Renal pelvis (tissue), 1 donor: ENCODE measurements at regions not wholly inside any gene's neighbourhood (a gene's known extent, or its start where the extent isn't known, plus 50 kb on each side); places are given as distances from the start of the nearest gene placed in this dataset.

Experiments
- DNase-seq: peaks from one replicate; pipeline ENCODE4 v3.0.0-alpha.2; 2013

DNA sequence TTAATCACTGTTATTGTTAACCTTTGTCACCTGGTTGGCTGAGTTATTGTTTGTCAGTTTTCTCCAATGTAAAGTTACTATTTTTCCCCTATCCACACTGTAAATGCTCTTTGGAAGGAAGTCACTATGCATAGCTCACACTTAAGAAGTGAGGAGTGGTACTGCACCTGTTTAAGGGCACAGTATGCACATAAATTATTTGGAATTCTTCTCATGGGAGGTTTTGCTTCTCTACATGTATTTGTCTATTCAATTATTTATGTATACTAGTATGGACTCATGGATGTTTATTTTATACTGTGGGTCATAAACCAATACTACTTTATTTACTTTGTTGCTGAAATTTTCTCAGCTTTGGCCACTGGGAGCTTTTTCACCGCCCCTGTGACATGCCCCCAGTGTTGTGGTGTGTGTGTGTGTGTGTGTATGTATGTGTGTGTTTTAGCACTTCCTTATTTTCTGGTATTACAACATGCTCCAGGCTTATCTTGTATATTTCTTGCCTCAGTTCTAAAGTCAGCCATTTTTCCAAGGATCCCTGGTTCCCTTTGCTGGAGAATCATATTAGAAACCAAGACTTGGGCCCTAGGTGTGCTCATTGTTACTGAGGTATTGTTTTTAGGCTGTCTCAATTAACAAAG, 290.5 kb downstream of the KBTBD8 start:
- no peak for DNase-seq

DNA sequence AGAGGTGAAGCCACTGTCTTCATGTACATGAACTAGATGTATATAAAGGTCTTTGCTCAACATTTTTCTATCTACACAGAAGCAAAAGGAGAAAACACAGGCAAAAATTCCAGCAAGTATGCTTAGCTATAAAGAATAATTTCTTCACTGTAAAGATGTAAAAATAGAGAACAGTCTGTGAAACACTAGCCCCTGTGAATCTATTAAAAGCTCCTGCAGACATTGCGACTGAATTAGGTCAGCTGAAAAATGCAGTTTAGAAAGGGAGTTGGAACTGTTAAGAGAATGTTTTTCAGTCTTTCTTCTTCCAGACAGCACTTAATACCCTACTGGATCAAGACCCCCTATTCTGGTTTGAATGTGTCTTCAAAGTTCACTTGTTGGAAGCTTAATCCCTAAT, 291.5 kb downstream of the KBTBD8 start:
- DNase-seq, result no peak

DNA sequence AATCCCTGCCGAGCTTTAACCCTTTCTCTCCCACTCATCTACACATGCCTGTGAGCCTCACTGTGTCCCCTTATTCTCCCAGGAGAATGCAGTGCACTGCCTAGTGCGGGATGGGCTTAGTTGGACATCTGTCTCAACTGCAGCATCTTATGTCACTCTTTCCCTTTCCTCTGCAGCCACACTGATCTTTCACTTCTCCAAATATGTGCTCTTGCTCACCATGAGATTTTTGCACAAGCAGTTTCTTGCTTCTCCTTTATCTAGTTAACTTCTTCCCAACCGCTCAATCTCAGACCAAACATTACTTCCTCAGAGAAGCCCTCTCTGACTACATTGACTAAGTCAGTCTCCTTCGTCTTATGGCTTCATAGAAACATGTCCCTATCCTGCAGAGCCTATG, 292.3 kb downstream of the KBTBD8 start:
- DNase-seq, result no peak

DNA sequence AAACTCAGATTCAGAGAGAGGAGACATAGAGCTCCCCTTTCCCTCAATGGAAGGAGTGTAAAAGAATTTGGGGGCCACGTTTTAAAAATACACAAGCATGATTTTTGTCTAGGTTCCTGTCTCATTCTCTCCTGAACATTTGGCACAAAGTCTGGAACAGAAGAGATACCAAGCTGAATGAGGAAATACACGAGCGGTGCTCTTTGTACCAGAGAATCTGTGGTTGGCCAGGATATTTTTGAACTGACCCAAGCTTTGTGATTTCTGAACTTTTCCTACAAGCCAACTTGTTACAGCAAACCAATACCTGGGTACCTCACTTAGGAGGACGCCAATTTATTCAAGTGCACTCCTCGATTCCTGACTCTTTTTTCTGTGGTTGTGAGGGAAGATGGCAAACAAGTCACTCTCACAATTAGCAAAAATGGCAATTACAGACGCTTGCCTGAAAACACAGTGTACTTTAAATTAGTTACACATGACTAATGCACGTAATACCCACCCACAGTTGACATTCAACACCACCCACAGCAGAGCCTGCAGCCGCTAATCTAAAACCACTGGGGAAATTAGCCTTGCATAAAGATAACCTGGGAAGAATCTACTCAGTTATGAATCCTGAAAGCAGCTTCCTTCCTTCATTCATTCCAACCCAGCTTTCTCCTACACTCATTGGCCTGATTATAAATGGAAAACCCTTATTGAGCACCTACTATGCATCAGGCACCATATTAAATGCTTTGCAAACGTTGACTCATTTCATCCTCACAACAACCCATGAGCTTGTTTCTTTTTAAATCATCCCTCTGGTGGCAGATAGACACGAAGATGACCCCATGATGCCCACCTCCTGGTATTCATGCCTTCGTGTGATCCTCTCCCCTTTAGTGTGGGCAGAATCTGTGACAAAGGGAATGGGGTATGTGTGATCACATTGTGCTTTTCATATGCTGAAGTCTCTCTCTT, 293.5 kb downstream of the KBTBD8 start:
- no peak for DNase-seq

DNA sequence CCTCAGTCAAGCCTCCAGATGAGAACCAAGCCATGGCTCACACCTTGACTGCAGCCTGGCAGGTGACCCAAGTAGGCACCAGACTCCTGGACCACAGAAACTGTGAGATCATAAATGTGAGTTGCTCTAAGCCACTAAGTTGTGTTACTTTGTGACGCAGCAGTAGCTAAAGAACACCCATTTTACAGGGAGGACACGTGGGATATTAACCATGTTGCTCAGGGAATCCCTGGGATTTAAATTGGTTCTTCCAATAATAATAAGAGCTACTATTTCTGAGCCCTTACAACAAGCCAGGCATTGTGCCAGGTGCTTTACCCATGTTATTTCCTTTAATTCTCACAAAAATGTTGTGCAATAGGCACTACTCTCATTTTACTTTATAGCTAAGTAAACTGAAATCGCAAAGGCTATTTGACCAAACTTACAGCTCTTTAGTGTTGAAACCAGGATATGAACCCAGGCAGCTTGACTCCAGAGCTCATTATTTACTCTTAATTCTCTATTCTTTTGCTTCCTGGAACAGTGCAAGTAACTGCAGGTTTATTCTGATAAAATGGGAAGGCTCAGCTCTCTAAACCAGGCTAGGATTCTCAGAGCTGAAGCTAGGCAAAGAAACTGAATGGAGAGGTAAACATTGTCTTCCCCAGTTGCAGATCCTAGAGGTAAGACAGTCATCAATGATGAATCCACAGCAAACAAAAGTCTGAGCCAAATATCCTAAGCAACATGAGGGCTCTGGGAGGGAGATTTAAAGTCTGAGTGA, 294.4 kb downstream of the KBTBD8 start:
- DNase-seq, result no peak

DNA sequence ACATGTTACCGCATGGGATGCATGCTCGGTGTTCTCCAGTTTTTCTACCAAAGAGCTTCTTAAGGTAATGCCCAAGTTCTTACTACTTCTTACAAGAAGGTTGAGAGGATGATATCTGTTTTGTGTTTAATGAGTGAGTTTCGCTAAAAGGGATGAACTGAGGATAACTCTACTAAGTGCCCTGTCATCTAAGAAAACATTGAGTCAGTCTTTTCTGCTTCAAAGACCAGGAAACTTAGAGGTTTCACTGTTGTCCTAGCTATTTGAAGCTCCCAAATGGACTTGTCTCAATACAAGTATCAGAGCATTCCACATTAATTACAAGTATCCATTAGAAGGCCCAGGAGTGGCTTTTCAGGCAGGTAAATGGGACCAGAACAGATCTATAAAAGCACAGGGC, 296.2 kb downstream of the KBTBD8 start:
- DNase-seq, result no peak

DNA sequence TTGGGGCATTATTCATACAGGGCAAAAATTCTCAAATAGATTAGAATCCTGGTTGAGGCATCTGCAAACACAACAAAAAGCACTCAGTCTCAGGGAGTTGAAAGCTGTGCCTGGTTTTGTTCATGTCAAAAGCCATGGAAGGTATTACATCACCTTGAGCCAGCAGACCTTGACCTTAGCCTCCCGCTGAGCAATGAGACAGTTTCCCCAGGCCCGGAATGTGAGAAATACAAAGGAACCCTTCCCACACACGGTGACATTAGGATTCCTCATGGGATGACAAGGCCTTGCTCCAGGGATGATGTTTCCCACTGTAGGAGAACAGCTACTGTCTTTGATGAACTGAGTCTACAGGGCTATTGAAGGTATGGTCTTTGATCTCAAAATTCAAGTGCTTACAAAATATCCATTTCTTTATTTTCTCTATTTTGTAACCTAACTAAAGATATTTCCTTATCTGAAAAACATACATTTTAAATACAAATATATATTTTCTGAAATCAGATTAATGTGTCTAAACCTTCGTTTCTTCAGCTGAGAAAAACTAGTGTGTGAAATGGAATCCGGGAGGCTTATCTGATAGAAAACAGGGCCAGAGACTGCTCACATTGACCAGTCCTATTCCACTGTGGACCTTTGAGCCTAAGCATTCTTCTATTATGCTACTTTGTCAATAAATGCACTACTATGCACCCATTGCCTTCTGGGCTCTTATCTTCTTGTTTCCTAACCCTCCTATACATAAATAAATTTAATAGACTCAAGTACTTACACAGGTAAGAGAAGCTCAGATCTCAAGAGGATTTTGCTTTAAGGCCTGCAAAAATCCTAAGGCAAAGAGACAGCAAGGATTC, 298.2 kb downstream of the KBTBD8 start:
- no peak for DNase-seq

DNA sequence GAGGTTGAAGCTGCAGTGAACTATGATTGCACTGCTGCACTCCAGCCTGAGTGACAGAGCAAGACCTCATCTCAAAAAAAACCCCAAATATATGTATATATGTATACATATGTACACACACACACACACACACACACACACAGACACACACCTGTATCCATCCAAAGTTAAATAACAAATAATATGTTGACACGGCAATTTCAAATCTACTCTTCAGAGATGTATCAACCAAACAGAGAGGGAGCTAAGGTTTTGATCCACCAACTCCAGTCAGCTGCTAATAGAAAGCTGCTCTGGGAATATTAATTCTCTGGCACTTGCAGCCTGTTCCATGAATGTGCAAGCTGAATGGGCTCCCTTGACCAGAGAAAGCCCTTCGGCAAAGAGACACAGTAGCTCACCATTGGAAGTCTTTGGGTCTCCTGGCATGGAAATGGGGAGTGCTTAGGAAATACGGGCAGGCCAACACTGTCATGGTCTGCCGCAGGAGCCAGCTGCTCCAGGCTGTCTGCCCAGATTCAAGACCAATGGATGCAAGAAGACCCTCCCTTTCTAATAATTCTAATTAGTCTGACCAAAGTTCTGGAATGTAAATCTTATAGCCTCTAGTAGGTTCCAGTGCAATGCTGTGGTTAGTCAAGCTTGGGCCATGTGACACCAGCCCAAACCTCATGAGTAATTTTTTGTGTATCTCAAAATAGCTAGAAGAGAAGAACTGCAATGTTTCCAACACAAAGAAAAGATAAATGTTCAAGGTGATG, 299.8 kb downstream of the KBTBD8 start:
- DNase-seq, result no peak

DNA sequence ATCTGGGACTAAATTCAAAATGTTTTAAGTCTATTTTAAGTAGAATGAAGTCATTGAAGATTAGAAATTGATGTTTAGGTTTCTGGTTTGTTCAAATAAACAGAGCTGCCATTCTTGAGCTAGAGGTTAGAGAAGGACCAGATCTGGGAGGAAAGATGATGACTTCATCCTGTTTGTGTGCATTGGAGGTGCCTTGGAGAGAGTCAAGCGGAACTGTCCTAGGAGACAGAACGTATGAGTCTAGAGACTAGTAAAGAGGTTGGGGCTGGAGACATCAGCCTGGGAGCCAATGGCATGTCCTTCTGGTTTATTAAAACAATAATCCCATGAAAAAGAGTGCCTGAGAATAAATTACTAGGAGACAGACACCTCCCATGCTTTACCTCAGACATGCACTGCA, 303.4 kb downstream of the KBTBD8 start:
- DNase-seq, result no peak

DNA sequence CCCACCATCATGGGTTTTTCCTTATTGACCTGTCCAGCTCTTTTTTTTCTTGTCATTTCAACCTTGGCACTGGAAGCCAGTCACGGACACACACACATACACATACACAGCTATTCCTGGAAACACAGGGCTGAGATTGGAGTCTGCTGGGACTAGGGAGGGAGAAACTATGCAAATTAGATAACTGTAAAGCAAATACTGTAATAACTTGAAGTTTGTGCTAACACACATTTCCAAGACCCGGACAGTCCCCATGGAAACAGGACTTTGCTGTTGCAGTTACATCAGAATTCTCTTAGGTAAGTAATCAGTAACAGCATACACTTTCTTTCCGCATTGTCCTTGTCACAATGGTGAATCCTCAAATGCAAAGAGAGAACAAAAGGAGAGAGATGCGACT, 304.4 kb downstream of the KBTBD8 start:
- DNase-seq, result no peak

DNA sequence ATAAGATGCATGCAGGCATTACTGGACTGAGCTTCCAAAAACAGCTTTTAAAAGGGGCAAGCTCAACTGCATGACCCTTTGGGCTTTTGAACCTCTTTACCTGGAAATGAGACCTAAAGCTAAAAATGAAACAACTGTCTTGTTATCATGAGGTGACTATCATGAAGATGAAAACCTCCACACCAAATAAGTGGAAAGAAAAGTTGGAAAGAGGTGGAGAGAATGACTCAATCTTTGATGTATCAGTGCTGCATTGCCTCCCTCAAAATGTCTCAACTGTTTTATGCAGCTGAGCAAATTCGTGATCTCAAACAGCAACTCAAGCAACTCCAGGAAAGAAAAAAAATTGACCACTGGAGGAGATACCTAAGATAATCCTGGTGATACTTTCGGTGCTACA, 307.1 kb downstream of the KBTBD8 start:
- DNase-seq, result no peak

DNA sequence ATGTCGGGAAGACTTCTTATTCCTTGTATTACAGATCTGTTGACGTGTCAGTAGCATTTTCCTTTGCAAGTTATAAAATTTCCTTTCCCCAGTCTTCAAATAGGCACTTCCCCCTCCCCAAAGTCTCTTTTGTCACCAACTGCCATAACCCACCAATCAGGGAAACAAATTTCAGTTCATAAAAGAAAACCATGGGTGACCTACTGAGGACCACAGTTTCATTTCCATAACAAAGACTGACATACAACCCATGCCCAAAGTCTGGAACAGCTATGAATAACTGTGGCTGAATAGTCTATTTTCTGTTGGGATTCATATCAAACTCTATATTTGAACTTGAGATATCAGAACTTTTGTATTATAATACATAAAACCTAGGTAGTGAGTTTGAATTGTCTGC, 307.8 kb downstream of the KBTBD8 start:
- no peak for DNase-seq

DNA sequence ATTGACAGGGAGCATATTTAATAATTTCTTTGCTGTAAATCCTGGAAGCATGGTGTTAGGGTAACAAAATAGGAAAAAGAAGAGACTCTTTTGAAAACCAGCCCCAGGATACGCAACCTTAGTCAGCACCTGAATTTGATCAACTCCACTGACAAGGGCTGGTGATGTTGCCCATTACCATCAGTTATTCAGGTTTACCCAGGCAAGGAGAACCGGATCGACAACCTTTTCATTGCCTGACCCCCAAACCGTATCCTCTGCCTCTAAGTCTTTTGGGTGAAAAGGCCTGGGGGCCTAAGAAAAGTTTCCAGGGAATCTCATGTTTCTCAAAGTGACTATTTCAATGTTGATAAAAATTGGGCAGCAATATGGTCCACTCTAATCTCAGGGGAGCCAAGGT, 313.3 kb downstream of the KBTBD8 start:
- DNase-seq, result no peak

DNA sequence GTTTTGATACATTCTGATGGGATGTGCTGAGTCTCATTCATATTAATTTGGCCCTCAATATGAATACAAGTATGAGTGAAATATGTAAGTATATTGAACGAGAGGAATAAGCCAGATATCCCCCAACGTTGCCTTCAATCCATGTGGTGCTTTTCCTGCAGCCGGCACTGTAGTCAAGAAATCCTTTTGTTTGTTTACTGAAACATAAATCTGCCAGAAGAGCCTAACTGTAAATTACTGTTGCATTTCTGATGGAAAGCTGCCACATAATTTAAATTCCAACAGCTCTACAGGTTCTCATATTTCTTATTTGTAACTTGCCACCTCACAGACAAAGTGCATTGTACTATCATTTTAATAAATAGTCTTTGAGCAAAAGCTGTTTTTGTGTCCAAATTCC, 314.0 kb downstream of the KBTBD8 start:
- DNase-seq, result no peak

DNA sequence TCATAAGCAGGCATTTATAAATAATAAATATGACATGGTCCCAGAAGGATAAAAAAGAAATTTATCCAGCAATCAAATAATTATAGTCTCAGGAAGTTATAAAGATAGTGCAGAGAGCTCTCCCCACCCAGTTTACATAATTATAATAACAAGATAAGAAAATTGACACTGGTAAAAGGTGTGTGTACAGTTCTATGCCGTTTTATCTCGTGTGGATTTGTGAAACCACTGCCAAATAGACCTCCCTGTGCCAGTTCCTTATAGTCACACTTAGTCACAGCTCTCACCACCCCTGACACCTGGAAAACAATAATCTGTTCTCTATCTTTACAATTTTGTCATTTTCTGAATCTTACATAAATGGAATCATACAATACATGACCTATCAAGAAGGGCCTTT, 320.1 kb downstream of the KBTBD8 start:
- no peak for DNase-seq

DNA sequence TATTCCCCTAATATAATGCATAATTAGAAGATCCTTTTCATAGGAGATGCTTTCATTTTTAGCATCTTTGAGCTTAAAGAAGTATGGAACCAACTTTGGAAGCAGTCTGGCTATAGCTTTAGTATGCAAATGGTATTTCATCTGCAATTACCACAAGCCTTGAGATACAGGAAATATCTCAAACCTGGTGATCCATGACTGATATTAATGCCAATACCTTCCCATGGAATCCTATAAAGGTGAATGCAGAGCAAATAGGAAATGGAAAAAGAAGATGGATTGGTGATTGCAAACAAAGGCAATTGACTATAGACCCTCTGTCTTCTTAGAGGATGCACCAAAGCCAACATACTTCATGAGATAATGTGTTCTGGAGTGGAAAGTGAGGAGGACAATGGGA, 326.4 kb downstream of the KBTBD8 start:
- no peak for DNase-seq
